OCI-LY7 (cell line): ENCODE measurements at regions not wholly inside any gene's neighbourhood (a gene's known extent, or its start where the extent isn't known, plus 50 kb on each side); places are given as distances from the start of the nearest gene placed in this dataset.

Experiments used
- BruUV-seq: library from RNA; stranded (reverse); fragments of 400-500 nt; replicated peaks from 2 replicates; lab custom pipeline; 2021; lab: Mats Ljungman, UMichigan
- CTCF ChIA-PET: fragments of 300-600 bp; sonication (Branson Sonifier 250); formaldehyde crosslinking; loops from one replicate; lab custom pipeline; 2022; ENCODE audit warnings: antibody characterized with exemption; ENCODE audit not compliant: unreplicated experiment; lab: Charles Lee
- POLR2A ChIA-PET: fragments of 300-600 bp; sonication (Branson Sonifier 250); formaldehyde crosslinking; loops from one replicate; lab custom pipeline; 2022; ENCODE audit warnings: antibody characterized with exemption; lab: Charles Lee
- DNase-seq: peaks from one replicate; pipeline ENCODE4 v3.0.0-alpha.2; 2015; ENCODE audit warnings: low spot score
- H2AFZ ChIP-seq: fragments of 200-600 bp; sonication (generic), shearing (Covaris generic); 2 replicates; pipeline ENCODE4 v1.6.1; 2014; ENCODE audit warnings: mild to moderate bottlenecking, antibody characterized with exemption, low read length, moderate library complexity
- H3K27ac ChIP-seq: fragments of 200-600 bp; sonication (generic); 2 replicates; pipeline ENCODE4 v1.5.1; 2014; ENCODE audit warnings: mixed run types, low read depth, mild to moderate bottlenecking, moderate library complexity, low read length, inconsistent platforms; ENCODE audit not compliant: poor library complexity, severe bottlenecking
- H3K36me3 ChIP-seq: fragments of 200-600 bp; sonication (generic); 2 replicates; pipeline ENCODE4 v1.6.1; 2014; ENCODE audit warnings: mild to moderate bottlenecking, antibody characterized with exemption, low read length, moderate library complexity, mixed read lengths; ENCODE audit not compliant: insufficient read depth
- H3K4me1 ChIP-seq: fragments of 200-600 bp; sonication (generic); 2 replicates; pipeline ENCODE4 v1.5.1; 2014; ENCODE audit warnings: mild to moderate bottlenecking, low read length; ENCODE audit not compliant: insufficient read depth, poor library complexity, severe bottlenecking
- H3K4me2 ChIP-seq: fragments of 200-600 bp; sonication (generic); 2 replicates; pipeline ENCODE4 v1.6.1; 2014; ENCODE audit warnings: mild to moderate bottlenecking, low read length
- H3K4me3 ChIP-seq: fragments of 200-600 bp; sonication (generic); 2 replicates; pipeline ENCODE4 v1.5.1; 2014; ENCODE audit warnings: mild to moderate bottlenecking, low read depth, low read length; ENCODE audit not compliant: poor library complexity, severe bottlenecking
- H3K79me2 ChIP-seq: fragments of 200-600 bp; sonication (generic); 2 replicates; pipeline ENCODE4 v1.6.1; 2016; ENCODE audit warnings: low read depth, mild to moderate bottlenecking, low read length, moderate library complexity, mixed read lengths; ENCODE audit not compliant: insufficient read depth
- H3K9me2 ChIP-seq: fragments of 200-600 bp; sonication (generic); 2 replicates; pipeline ENCODE4 v1.6.1; 2016; ENCODE audit warnings: mild to moderate bottlenecking, low read length, mixed read lengths; ENCODE audit not compliant: insufficient read depth
- H3K9me3 ChIP-seq: fragments of 200-600 bp; sonication (generic); 2 replicates; pipeline ENCODE4 v1.6.1; 2014; ENCODE audit warnings: mild to moderate bottlenecking, mixed run types, low read length, mixed read lengths
- H4K20me1 ChIP-seq: fragments of 200-600 bp; sonication (generic); 2 replicates; pipeline ENCODE4 v1.6.1; 2014; ENCODE audit warnings: mild to moderate bottlenecking, antibody characterized with exemption, low read length, moderate library complexity, mixed read lengths; ENCODE audit not compliant: insufficient read depth
- CTCF ChIP-seq: fragments of 200-600 bp; sonication (generic); conservative IDR thresholded peaks from 2 replicates; pipeline ENCODE4 v1.5.1; 2014; ENCODE audit warnings: mild to moderate bottlenecking, antibody characterized with exemption, low read length, moderate library complexity, mixed read lengths
- EZH2phosphoT487 ChIP-seq: fragments of 200-600 bp; sonication (generic); IDR thresholded peaks from 2 replicates; pipeline ENCODE4 v1.6.1; 2018; ENCODE audit warnings: low read depth, borderline replicate concordance, mild to moderate bottlenecking, mixed run types, antibody characterized with exemption, low read length, moderate library complexity, mixed read lengths
- intact Hi-C: fragments of 100-400 bp; cut with micrococcal nuclease; formaldehyde crosslinking; loops from one replicate; pipeline ENCODE4 v1.10.0; 2022; ENCODE audit not compliant: unreplicated experiment

GRCh38 chr21:28397040-28397439 lies 595.6 kb downstream of the LTN1 start:
- CTCF ChIA-PET = no interaction called here
- Histone ChIP-seq H3K4me2 (no peak overlapping the region), H3K9me2 (no peaks in the 10 kb centered on the region), H4K20me1 (no peaks in the 10 kb centered on the region), H3K4me3 (no peak overlapping the region), H3K79me2 (no peaks in the 10 kb centered on the region), H3K4me1 (no peaks in the 10 kb centered on the region), H3K36me3 (no peaks in the 10 kb centered on the region), H2AFZ (no peak overlapping the region), H3K27ac (no peak overlapping the region), H3K9me3 (no peaks in the 10 kb centered on the region)
- TF ChIP-seq EZH2phosphoT487 (no peak), CTCF (no peak)
- BruUV-seq = no TSS peak
- POLR2A ChIA-PET = no interaction called here
- no peak for DNase-seq
- intact Hi-C loops = no loop called here

- Histone ChIP-seq H4K20me1 (no peaks in the 10 kb centered on the region), H2AFZ (no peak overlapping the region), H3K27ac (no peak overlapping the region), H3K36me3 (no peaks in the 10 kb centered on the region), H3K9me3 (no peaks in the 10 kb centered on the region), H3K4me3 (no peak overlapping the region), H3K4me1 (no peaks in the 10 kb centered on the region), H3K9me2 (no peaks in the 10 kb centered on the region), H3K79me2 (no peaks in the 10 kb centered on the region), H3K4me2 (no peak overlapping the region)
- ChIA-PET POLR2A (no interaction called here), CTCF (no interaction called here)
- peak; percentile 32 for DNase-seq
- no peak for TF ChIP-seq CTCF
- no peak for TF ChIP-seq EZH2phosphoT487
- no TSS peak for BruUV-seq
- intact Hi-C loops = no loop called here
Observed at GRCh38 chr21:28396421-28396820, 596.3 kb downstream of the LTN1 start.

GRCh38 chr21:28393279-28393678 lies 599.4 kb downstream of the LTN1 start:
- no peaks in the 10 kb centered on the region for H3K79me2 ChIP-seq
- ChIA-PET CTCF (no interaction called here), POLR2A (no interaction called here)
- H3K9me3 ChIP-seq = no peaks in the 10 kb centered on the region
- no TSS peak for BruUV-seq
- no peak overlapping the region for H3K4me3 ChIP-seq
- no peaks in the 10 kb centered on the region for H4K20me1 ChIP-seq
- TF ChIP-seq EZH2phosphoT487 (no peak), CTCF (no peak)
- no peak overlapping the region for H3K4me2 ChIP-seq
- H3K9me2 ChIP-seq = no peaks in the 10 kb centered on the region
- H3K27ac ChIP-seq = no peak overlapping the region
- DNase-seq = no peak
- H3K36me3 ChIP-seq = no peaks in the 10 kb centered on the region
- H2AFZ ChIP-seq = no peak overlapping the region
- intact Hi-C loops = no loop called here
- H3K4me1 ChIP-seq = no peaks in the 10 kb centered on the region
